ENCODE measurements at regions not wholly inside any gene's neighbourhood (a gene's known extent, or its start where the extent isn't known, plus 50 kb on each side); places are given as distances from the start of the nearest gene placed in this dataset.

GRCh38 chr21:38621132-38621531, 122.9 kb upstream of the ERG start:
- TF ChIP-seq CTCF (IDR thresholded peaks at IDR 0.05; ENCODE audit: control insufficient read depth, insufficient read depth, low read depth, low read length, missing control alignments), result no peak
- H3K4me3 ChIP-seq (ENCODE audit: control insufficient read depth, low read depth, low read length), result no peak overlapping the region
- DNase-seq (ENCODE audit: low read depth), result no peak

- no peak for DNase-seq (ENCODE audit: low read depth)
- no peak for TF ChIP-seq CTCF (IDR thresholded peaks at IDR 0.05; ENCODE audit: control insufficient read depth, insufficient read depth, low read depth, low read length, missing control alignments)
Measured at GRCh38 chr21:38622081-38622826, 124.0 kb upstream of the ERG start.

GRCh38 chr21:38622827-38623209, 124.5 kb upstream of the ERG start:
- TF ChIP-seq CTCF (IDR thresholded peaks at IDR 0.05; ENCODE audit: control insufficient read depth, insufficient read depth, low read depth, low read length, missing control alignments), result no peak
- H3K4me3 ChIP-seq (ENCODE audit: control insufficient read depth, low read depth, low read length), result no peak overlapping the region
- no peak for DNase-seq (ENCODE audit: low read depth)

More at GRCh38 chr21:38622081-38622826, 124.0 kb upstream of the ERG start:
- H3K4me3 ChIP-seq (ENCODE audit: control insufficient read depth, low read depth, low read length), result no peak overlapping the region

GRCh38 chr21:38623552-38623951, 125.3 kb upstream of the ERG start:
- H3K4me3 ChIP-seq (ENCODE audit: control insufficient read depth, low read depth, low read length), result no peak overlapping the region
- no peak for TF ChIP-seq CTCF (IDR thresholded peaks at IDR 0.05; ENCODE audit: control insufficient read depth, insufficient read depth, low read depth, low read length, missing control alignments)
- no peak for DNase-seq (ENCODE audit: low read depth)

- no peak for DNase-seq (ENCODE audit: low read depth)
- no peak for TF ChIP-seq CTCF (IDR thresholded peaks at IDR 0.05; ENCODE audit: control insufficient read depth, insufficient read depth, low read depth, low read length, missing control alignments)
- no peak overlapping the region for H3K4me3 ChIP-seq (ENCODE audit: control insufficient read depth, low read depth, low read length)
Measured at GRCh38 chr21:38625000-38625399, 126.7 kb upstream of the ERG start.

GRCh38 chr21:38626306-38626705, 128.0 kb upstream of the ERG start:
- TF ChIP-seq CTCF (IDR thresholded peaks at IDR 0.05; ENCODE audit: control insufficient read depth, insufficient read depth, low read depth, low read length, missing control alignments), result no peak

More at GRCh38 chr21:38626306-38626705, 128.0 kb upstream of the ERG start:
- H3K4me3 ChIP-seq (ENCODE audit: control insufficient read depth, low read depth, low read length), result no peak overlapping the region
- no peak for DNase-seq (ENCODE audit: low read depth)
